GM19023 (cell line): ENCODE measurements at regions not wholly inside any gene's neighbourhood (a gene's known extent, or its start where the extent isn't known, plus 50 kb on each side); places are given as distances from the start of the nearest gene placed in this dataset.

ENCODE experiments used
- ATAC-seq: cut with Tn5 transposase; IDR thresholded peaks from one replicate; pipeline ENCODE4 v1.9.1; 2021; ENCODE audit warnings: mild to moderate bottlenecking, moderate library complexity; ENCODE audit not compliant: unreplicated experiment

DNA sequence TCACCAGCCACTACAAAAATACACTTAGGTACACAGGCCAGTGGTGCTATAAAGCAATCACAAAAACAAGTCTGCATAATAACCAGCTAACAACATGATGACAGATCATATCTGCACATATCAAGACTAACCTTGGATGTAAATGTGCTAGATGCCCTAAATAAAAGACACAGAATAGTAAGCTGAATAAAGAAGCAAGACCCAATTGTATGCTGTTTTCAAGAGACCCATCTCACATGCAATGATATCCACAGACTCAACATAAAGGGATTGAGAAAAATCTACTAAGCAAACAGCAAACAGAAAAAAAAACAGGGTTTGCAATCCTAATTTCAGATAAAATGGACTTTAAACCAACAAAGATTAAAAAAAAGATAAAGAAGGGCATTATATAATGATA, 505.4 kb upstream of the FZD8 start:
- no peak for ATAC-seq

DNA sequence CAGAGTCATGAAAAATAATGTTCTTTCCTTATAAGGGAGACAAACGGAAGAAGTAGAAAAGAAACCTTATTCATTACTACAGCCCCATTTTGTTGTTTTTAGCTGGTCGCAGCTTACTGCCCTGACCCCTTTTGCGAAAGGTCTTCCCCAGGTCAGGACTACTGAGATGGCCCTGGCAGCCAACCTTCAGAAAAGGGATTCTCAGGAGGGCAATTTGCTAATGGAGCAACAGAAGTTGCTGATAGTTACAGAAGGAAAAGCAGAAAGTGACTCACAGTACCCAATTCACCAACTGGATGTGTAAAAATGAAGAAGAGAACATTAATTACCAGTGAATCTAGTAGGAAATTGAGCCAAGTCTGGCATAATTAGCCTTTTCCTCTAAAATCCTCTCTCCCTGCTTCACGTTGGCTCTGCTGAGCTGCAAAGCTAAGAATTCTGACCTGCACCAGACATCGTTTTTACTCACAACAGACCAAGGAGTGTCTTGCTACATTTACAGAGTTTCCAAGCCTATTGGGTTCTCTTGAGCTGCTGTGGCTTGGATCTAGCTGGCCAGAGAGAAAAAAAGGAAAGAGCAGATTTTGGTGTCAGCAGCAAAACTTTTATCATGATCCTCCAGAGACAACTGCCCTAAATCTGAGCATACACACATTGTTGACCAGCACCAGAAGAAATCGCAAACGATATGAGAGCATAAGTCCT, 499.9 kb upstream of the FZD8 start:
- ATAC-seq = no peak

DNA sequence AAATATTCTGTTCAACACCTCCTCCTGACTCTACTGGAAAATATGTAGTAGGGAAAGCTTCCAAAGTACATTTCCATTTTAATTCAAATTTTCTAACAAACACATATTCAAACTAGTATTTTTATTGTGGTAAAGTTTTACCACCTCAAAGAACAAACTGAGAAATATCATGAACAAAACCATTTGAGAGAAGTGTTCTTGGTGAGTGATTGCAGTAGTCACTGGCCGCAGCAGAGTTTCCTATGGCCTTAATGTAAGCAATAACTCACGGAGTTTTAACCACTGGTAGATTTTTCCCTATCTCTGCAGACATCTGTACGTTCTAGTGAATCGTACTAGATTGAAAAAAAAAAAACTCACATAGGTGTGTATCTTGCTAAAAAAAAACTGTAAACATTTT, 487.0 kb upstream of the FZD8 start:
- ATAC-seq = no peak

DNA sequence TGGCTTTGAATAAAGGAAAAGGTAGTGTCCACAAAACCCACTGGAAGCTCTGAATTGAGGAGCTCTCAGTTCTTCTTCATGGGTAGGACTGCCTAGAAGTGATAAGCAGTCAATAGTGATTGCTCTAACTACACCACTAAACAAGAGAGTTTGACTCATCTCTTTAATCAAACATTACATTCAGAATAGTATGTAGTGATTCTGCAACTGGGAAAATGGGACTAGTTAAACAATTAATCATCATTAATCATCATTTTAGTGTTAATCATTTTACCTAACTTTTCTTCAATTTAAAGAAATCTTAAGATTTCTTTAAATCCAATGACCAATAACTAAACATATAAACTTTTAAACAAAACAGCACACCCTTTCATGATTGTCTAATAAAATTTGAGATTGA, 484.0 kb upstream of the FZD8 start:
- no peak for ATAC-seq

DNA sequence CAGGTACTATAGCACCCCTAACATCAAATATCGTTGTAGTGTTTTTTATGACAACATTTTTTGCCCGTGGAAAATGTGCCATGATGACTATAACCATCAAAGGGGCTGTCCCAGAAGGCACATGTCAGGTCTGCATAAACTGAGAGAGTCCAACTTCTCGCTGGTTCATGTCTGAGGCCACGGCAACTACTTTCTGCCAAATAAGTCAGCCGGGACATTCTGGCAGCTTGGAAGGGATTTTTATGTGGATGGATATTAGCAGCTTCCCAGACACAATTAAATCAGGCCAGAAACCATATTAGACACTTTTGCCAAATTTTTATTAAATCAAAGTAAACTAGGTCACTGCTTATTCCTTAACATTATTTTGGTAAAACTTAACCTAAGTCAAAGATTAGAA, 477.4 kb upstream of the FZD8 start:
- no peak for ATAC-seq

DNA sequence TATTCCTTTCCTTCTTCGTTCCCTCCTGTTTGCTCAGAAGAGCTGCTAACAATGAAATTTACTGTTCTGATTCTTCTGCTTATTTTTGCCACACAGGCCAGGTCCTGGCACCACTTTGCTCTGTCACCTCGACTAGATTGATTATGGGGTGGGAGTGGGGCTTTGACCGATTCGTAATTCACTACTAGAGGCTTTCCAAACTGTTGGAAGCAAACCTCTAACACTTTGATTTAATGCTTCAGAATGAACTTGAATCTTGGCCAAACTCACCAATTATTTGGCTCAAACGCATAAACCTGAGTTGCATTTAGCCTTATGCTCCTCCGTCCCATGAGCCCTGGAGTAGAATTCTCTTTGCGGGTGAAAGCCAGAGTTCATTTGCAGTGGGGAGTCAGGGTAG, 476.2 kb upstream of the FZD8 start:
- ATAC-seq = no peak

DNA sequence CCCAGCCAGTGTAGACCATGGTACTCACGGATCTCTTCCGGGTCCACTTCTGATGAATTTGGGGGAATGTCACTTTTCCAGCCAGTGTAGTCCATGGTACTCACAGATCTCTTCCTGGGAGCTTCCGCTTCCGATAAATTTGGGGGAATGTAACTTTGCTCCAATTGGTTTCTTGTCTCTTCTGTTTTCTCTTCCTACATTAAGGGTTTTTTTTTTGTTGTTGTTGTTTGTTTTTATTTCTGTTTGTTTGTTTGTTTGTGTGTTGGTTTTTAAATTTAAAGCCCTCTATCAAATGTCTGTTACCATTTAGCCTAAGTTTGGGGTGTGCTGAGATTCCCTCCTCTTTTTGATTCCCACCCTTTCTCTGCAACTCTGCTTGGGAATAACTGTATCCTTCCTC, 475.8 kb upstream of the FZD8 start:
- no peak for ATAC-seq

DNA sequence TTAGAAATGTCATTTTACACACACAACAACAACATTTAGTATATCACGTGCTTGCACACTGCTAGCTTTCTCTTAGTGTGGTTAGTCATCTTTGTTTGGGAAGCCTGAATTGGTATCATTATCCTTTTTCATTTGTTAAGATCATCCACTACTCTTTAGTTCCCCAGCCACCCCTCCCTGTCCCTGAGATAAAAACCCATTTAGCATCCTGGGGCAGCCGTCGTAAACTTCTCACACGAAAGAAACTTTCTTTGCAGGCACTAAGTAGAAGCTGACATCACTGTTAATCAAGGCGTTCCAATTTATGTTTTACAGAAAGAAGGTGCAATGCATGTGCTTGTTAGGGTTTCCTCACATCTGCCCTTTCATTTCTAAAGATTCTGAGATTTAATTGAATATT, 475.1 kb upstream of the FZD8 start:
- ATAC-seq = no peak

DNA sequence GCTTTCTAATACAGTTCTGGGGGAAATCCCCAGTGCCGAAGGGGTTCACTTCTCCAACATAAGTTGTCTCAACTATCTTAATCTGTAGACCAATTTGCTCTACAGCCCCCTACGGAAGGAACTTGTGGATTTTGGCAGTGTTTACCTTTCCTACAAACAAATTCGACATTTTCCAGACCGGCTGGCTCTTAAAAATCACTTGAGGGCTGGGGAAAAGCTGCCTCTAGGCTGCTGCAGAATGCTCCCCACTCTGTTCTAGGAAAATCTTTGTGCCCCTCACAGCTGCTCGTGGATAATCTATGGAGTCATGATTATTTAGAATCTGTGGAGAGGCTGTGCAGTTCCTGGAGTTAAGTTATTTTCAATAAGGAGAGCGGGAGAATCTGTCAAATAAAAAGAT, 474.6 kb upstream of the FZD8 start:
- no peak for ATAC-seq

DNA sequence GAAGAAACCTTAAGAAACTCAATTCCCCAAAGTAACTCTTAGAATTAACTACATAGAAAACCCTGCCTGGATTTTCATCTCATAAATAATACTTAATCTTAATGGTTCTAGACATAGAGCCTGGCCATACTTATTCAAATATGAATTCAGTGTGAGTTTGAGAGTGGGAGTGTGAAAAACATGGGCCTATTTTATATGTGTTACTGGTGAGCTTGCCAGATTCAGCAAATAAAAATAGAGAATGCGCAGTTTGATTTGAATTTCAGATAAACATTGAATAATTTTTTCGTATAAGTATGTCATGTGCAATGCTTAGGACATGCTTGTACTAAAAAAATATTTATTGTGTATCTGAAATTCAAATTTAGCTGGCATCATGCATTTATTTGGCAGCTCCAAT, 473.9 kb upstream of the FZD8 start:
- ATAC-seq = no peak

DNA sequence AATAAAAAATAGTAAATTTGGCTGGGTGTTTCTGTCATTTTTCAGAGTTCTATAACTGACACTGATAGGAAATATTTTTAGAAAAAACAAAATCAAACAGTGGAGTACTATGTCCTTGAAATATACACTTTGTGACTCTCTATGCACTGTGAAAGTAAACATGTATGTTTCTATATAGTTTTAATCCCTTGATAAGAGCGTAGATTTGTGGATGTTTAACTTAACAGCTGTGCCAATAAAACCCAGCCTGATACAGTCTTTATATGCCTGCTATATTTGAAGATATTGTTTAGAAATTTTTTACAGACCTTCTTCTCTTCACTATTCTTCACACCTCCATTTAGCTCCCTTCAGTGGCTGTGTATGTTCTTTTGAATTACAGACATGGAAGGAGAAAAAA, 473.3 kb upstream of the FZD8 start:
- no peak for ATAC-seq

DNA sequence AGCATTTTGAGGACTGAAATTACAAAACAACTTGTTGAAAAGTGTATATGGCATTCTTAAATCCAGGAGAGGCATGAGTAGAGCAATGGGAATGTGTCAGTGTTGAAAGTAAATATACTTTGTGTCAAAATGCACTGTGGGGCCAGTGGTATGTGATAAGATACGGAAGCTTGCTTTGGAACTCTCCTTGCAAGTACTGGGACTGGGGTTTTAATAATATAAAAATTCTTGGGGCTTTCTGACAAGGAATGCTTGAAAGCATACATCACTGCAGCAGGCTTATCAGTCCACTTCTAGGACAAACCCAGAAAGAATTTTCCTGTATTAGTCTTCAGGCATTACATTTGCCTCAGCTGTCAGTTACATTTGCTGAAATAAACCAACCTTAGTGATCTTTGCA, 472.8 kb upstream of the FZD8 start:
- no peak for ATAC-seq

DNA sequence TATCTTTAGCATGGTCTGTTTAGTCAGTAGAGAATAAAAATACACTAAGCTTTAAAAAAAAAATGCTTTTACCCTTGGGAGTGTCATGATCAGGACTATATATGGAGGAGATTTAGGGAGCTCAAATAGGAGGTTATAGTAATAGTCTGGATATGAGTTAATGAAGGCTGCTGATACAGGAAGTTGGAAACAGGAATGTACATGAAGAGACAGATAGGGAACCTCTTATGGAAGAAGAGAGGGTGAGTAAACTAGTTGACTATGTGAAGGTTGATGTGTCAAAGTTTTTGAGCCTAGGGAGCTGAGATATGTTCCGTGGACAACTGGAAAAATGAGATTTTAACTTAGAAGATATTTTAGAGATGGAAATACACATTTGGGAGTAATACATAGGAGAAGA, 472.0 kb upstream of the FZD8 start:
- ATAC-seq = no peak

DNA sequence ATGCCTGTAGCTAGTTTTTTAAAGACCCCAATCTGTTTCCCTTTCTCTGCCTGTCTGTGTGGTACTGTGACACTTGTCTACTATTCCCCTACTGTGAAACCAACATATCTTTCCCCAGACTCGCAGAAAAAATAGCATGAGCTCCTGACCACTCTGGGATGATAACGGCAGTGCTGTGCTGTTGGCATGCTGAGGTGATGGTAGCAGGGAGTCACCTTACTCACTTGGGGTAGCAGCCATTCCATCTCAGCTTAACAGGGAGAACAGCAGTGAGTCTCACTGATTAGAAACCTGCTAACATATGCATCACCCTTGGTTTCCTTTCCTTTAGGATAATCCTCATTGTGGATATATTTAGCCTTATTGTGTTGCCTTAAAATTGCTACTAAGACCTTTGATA, 469.6 kb upstream of the FZD8 start:
- ATAC-seq = no peak

DNA sequence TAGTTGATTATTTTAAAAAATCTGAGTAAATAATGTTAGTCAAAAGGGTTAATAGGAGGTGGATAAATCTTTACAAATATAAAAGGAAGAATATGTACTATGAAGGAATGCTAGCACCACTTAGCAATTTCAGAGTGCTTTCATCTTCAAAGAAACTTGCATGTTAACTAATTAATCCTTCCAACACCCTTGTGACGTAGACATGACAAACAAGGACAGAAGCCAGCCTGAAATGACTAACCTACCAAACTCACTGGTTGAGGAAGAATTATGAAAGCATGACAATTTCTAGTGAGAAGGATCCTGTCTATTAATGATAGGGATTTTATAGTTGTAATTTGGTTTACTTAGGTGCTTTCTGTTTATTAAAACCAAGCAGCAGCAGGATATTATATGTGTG, 468.0 kb upstream of the FZD8 start:
- no peak for ATAC-seq

DNA sequence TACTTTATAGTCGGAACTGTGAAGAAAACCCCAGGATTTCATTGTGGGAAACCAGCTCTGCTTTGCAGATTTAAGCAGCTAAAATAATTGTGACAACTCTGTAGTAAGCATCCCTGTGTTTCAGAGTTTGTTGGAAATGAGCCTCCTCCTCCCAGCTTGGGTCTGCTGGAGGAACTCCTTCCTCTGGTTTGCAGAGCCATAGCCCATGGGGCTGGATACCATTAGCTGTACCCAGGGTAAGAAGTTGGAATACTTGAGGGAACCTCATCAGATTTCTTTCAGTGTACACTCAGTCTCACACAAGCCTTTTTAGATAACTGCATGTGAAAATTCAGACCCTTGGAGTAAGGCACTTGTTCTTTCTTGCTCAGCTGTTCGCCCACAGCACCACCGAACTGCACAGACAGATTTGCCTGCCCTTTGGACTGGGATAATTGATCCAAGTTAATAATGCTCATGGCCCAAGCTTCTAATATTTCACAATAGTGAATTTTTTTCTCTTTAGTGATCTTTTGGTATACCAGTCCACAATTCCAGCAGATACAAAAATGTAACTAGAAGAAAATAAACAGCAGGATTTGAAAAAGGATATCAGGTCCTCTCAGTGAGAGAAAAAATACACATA, 467.4 kb upstream of the FZD8 start:
- no peak for ATAC-seq

DNA sequence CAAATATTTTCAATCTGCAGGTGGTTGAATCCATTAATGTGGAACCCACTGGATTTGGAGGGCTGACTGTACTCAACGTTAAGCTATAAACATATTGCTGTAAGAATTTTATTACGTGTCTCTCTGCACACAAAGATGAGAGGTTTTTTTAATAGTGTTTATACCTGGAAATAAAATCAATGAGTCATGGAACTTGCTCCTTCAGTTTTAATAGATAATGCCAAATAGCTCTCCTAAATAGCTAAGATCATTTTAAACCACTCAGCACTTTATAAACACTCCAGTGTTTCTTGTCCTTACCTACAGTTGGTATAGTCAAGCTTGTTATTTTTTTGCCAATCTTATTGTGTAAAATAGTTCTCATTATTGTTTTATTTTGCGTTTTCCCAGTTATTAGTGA, 455.6 kb upstream of the FZD8 start:
- ATAC-seq = no peak

DNA sequence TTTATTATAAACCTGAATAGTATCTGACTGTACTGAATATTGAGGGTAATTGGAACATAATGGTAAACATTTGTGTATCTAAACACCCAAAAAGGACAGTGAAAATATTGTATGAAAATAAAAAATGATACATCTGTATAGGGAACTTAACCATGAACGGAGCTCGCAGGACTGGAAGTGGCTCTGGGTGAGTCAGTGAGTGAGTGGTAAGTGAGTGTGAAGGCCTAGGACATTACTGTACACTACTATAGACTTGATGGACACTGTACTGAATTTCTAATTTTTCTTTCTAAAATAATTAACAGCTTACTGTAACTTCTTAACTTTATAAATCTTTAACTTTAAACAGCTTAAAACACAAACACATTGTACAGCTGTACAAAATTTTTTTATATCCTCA, 454.5 kb upstream of the FZD8 start:
- ATAC-seq = no peak

DNA sequence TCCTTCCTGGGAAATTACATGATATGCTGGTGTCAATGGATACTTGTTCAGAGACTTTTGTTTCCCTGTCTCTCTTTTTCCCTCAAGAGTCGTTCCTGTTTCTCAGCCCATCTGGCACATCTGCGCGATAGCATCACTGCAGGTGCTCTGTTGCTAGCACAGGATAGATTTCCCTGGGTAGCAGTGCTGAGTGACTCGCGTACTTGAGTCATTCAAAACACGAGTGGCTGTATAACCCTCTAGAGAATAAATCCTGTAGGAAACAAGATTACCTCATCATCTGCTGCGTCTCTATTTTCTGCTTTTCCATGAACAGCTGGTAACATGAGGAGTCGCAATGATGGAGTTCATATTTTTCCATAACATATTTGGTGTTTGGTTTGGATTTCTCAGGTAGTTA, 452.0 kb upstream of the FZD8 start:
- ATAC-seq = no peak

DNA sequence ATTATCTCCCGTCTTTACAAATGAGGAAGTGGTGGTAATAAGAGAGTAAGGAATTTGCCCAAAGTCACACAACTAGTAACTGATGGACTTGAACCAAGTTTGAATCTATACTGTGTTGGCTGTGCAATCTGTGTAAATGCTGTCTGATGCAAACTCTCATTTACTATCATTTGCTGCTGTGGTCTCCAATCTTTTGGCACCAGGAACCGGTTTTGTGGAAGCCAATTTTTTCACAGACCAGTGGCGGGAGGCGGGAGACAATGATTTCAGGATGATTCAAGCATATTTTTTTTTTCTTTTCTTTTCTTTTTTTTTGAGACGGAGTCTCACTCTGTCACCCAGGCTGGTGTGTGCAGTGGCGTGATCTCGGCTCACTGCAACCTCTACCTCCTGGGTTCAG, 450.0 kb upstream of the FZD8 start:
- ATAC-seq = no peak

DNA sequence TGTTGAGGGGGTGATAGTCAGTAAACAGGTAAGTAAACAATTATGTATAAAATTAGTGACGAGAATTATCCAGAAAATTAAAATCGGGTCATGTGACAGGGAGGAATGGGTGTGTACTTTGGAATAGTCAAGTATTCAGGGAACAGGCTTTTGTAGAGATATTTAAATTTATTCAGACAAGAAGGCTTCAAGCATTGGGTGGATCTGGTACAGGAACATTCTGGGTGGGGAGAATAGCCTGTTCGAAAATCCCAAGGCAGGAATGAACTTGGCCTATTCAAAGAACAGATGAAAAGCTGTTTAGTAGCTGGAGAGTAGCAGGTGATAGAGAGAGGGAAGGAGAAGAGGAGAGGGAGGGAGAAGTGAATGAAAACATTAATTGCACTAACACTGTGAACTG, 448.9 kb upstream of the FZD8 start:
- ATAC-seq = no peak

DNA sequence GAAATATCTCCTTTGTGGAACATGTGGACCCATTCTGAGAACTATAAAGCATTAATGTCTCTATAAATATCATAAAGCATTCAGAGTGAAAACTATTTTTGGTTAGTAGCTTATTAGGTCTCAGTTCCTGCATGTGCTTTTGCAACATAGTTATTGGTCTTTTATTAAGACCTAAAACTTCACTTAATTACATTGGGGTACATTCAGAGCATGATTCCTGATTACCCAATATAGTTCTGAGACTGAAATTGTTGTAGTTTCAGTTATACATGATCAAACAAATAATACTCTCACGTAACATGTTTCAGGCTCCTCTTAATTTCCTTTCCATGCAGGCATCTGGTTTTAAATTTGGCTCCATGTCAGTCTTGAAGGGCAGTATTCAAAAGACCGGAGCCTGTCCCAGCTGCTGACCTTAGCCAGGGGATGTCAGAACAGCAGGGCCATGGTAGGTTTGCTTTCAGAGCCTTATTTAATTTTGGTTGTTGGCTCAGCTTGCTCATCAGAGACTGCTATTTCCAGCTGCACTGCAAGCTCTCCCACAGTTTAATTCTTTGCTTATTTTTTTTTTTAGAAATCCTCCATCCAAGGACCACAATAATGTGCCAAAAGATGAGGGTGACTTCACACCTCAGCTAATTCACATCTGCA, 447.8 kb upstream of the FZD8 start:
- ATAC-seq = no peak
